Activated naive CD4-positive, alpha-beta T cell treated with anti-CD3 and anti-CD28 coated beads, Interleukin-2, amount 10 ng/mL, durations not matched to agents 7 days and 5 days (primary cell): ENCODE measurements at regions not wholly inside any gene's neighbourhood (a gene's known extent, or its start where the extent isn't known, plus 50 kb on each side); places are given as distances from the start of the nearest gene placed in this dataset.
"Not testable (repeated sequence)": the region's sequence is repeated elsewhere in the genome, so short reads cannot be mapped to it uniquely, and the experiment has no call there.

ENCODE experiments used
- CTCF ChIA-PET: fragments of 350-600 bp; sonication (Branson Sonifier 250); formaldehyde crosslinking; loops from one replicate; lab custom pipeline; 2021; ENCODE audit warnings: antibody characterized with exemption; lab: Charles Lee
- DNase-seq: peaks from one replicate; pipeline ENCODE4 v3.0.0-alpha.2; 2020
- H3K27ac Mint-ChIP-seq: one replicate; pipeline ENCODE4 v1.8.0; 2021; ENCODE audit warnings: mild to moderate bottlenecking, moderate library complexity, mixed read lengths
- H3K27me3 Mint-ChIP-seq: one replicate; pipeline ENCODE4 v1.8.0; 2021; ENCODE audit warnings: mild to moderate bottlenecking, mixed read lengths
- H3K36me3 Mint-ChIP-seq: one replicate; pipeline ENCODE4 v1.8.0; 2021; ENCODE audit warnings: mixed read lengths
- H3K4me1 Mint-ChIP-seq: one replicate; pipeline ENCODE4 v1.8.0; 2021; ENCODE audit warnings: mixed read lengths
- H3K4me3 Mint-ChIP-seq: one replicate; pipeline ENCODE4 v1.8.0; 2021; ENCODE audit warnings: mild to moderate bottlenecking, moderate library complexity, mixed read lengths
- H3K9me3 Mint-ChIP-seq: one replicate; pipeline ENCODE4 v1.8.0; 2021; ENCODE audit warnings: mixed read lengths

GRCh38 chr14:28297559-28297958, 469.0 kb upstream of the FOXG1 start:
- CTCF ChIA-PET = no interaction called here
- no peaks in the 10 kb centered on the region for H3K27me3 Mint-ChIP-seq
- no peak overlapping the region for H3K4me3 Mint-ChIP-seq
- no peak overlapping the region for H3K27ac Mint-ChIP-seq
- DNase-seq = no peak
- H3K36me3 Mint-ChIP-seq = no peaks in the 10 kb centered on the region
- no peaks in the 10 kb centered on the region for H3K4me1 Mint-ChIP-seq
- peaks cover 41% of the 10 kb centered on the region for H3K9me3 Mint-ChIP-seq

GRCh38 chr14:28298156-28298555, 468.4 kb upstream of the FOXG1 start:
- H3K27ac Mint-ChIP-seq = no peak overlapping the region
- H3K4me3 Mint-ChIP-seq = no peak overlapping the region
- no peak for DNase-seq
- H3K27me3 Mint-ChIP-seq = no peaks in the 10 kb centered on the region
- H3K36me3 Mint-ChIP-seq = no peaks in the 10 kb centered on the region
- CTCF ChIA-PET = no interaction called here
- H3K4me1 Mint-ChIP-seq = no peaks in the 10 kb centered on the region
- H3K9me3 Mint-ChIP-seq = peaks cover 38% of the 10 kb centered on the region

GRCh38 chr14:28299227-28299626, 467.4 kb upstream of the FOXG1 start:
- Mint-ChIP-seq H3K27me3 (no peaks in the 10 kb centered on the region), H3K4me1 (no peaks in the 10 kb centered on the region), H3K9me3 (peaks cover 33% of the 10 kb centered on the region), H3K27ac (no peak overlapping the region), H3K4me3 (no peak overlapping the region), H3K36me3 (no peaks in the 10 kb centered on the region)
- CTCF ChIA-PET = no interaction called here
- no peak for DNase-seq

DNA sequence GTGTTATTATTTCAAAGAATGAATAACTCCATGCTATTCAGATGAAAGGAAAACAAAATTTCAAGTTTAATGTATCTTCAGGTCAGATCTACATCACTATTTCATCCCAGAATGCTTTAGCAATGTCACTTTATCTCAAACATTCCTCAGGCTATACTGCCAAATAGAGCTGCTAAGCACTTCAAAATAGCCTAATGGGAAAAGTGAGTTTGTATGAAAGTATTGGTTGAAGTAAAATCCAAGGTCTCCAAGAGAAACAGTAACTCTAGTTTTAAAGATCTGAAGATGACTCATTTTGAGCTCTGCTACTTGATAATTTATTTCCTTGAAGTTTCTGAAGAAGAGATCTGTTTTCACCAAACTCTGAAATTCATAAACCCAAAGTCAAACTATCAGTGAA, 466.2 kb upstream of the FOXG1 start:
- CTCF ChIA-PET = no interaction called here
- Mint-ChIP-seq H3K36me3 (no peaks in the 10 kb centered on the region), H3K4me3 (no peak overlapping the region), H3K27ac (no peak overlapping the region), H3K9me3 (peaks cover 23% of the 10 kb centered on the region), H3K4me1 (no peaks in the 10 kb centered on the region), H3K27me3 (no peaks in the 10 kb centered on the region)
- no peak for DNase-seq

- peaks cover 23% of the 10 kb centered on the region for H3K9me3 Mint-ChIP-seq
- CTCF ChIA-PET = no interaction called here
- no peaks in the 10 kb centered on the region for H3K4me1 Mint-ChIP-seq
- no peaks in the 10 kb centered on the region for H3K27me3 Mint-ChIP-seq
- no peak overlapping the region for H3K4me3 Mint-ChIP-seq
- H3K27ac Mint-ChIP-seq = no peak overlapping the region
- no peaks in the 10 kb centered on the region for H3K36me3 Mint-ChIP-seq
- no peak for DNase-seq
These were observed 465.4 kb upstream of the FOXG1 start for GRCh38 chr14:28301179-28301578.

- H3K27ac Mint-ChIP-seq = no peak overlapping the region
- peaks cover 11% of the 10 kb centered on the region for H3K9me3 Mint-ChIP-seq
- no peaks in the 10 kb centered on the region for H3K4me1 Mint-ChIP-seq
- CTCF ChIA-PET = interaction anchor here (0.6 kb wide), 1 partner anchor 78 kb away, joined by 3 read pairs; no protein-coding TSS in a partner anchor
- H3K4me3 Mint-ChIP-seq = no peak overlapping the region
- no peak for DNase-seq
- no peaks in the 10 kb centered on the region for H3K36me3 Mint-ChIP-seq
- H3K27me3 Mint-ChIP-seq = no peaks in the 10 kb centered on the region
These were observed 463.3 kb upstream of the FOXG1 start for GRCh38 chr14:28303248-28303647.

GRCh38 chr14:28305938-28306337, 460.6 kb upstream of the FOXG1 start:
- H3K9me3 Mint-ChIP-seq = peaks cover 8% of the 10 kb centered on the region
- H3K36me3 Mint-ChIP-seq = no peaks in the 10 kb centered on the region
- CTCF ChIA-PET = no interaction called here
- no peaks in the 10 kb centered on the region for H3K27me3 Mint-ChIP-seq
- H3K27ac Mint-ChIP-seq = no peak overlapping the region
- no peak overlapping the region for H3K4me3 Mint-ChIP-seq
- no peak for DNase-seq
- H3K4me1 Mint-ChIP-seq = no peaks in the 10 kb centered on the region

- DNase-seq = no peak
- Mint-ChIP-seq H3K4me3 (no peak overlapping the region), H3K27ac (no peak overlapping the region), H3K9me3 (peaks cover 7% of the 10 kb centered on the region), H3K27me3 (no peaks in the 10 kb centered on the region), H3K36me3 (no peaks in the 10 kb centered on the region), H3K4me1 (no peaks in the 10 kb centered on the region)
- CTCF ChIA-PET = no interaction called here
These were observed 459.1 kb upstream of the FOXG1 start for GRCh38 chr14:28307506-28307905.

DNA sequence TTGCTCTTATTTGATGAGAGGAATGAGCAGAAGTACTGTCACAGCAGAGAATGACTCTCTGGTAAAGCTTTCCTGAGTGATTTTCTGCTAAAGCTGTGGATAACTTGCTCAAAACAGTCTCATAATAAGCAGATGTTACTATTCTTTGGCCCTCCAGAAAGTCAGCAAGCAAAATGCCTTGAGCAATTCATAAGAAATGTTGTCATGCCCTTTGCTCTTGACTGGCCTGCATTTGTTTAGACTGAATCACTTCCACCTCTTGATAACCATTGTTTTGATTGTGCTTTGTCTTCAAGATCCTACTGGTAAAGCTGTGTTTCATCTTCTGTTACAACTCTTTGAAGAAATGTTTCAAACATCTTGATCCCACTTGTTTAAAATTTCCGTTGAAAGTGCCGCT, 457.9 kb upstream of the FOXG1 start:
- DNase-seq = no peak
- H3K27me3 Mint-ChIP-seq = no peaks in the 10 kb centered on the region
- no peak overlapping the region for H3K4me3 Mint-ChIP-seq
- no peaks in the 10 kb centered on the region for H3K36me3 Mint-ChIP-seq
- no peaks in the 10 kb centered on the region for H3K4me1 Mint-ChIP-seq
- CTCF ChIA-PET = no interaction called here
- no peak overlapping the region for H3K27ac Mint-ChIP-seq
- peaks cover 7% of the 10 kb centered on the region for H3K9me3 Mint-ChIP-seq

- H3K4me3 Mint-ChIP-seq, CTCF ChIA-PET, H3K9me3 Mint-ChIP-seq, H3K27me3 Mint-ChIP-seq, H3K27ac Mint-ChIP-seq, H3K36me3 Mint-ChIP-seq, DNase-seq, H3K4me1 Mint-ChIP-seq: not testable (repeated sequence)
These were observed 448.5 kb upstream of the FOXG1 start for GRCh38 chr14:28317890-28318675.

- Mint-ChIP-seq H3K27me3 (no peaks in the 10 kb centered on the region), H3K4me1 (no peaks in the 10 kb centered on the region), H3K9me3 (peaks cover 2% of the 10 kb centered on the region), H3K4me3 (no peak overlapping the region), H3K27ac (no peak overlapping the region), H3K36me3 (no peaks in the 10 kb centered on the region)
- CTCF ChIA-PET = no interaction called here
- DNase-seq = no peak
These were observed 444.9 kb upstream of the FOXG1 start for GRCh38 chr14:28321475-28322244.

DNA sequence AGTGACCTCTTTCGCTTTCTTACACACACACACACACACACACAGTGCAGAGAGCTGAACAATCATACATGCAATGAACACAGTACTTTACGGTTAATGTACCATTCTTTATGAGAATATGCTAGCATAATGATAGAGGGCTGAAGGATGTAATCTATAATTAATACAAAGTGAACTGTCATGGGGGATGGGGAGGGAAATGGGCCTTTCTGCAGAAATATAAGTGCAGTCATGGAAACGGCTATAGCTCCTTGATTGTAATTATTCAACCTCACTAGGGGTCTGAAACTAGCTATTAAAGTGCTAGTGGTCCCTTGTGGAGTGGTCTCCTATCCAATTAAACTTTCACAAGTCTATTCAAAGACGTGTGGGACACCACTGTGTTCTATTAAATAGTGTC, 443.2 kb upstream of the FOXG1 start:
- Mint-ChIP-seq H3K36me3 (no peaks in the 10 kb centered on the region), H3K4me3 (no peak overlapping the region), H3K9me3 (peaks cover 11% of the 10 kb centered on the region), H3K4me1 (no peaks in the 10 kb centered on the region), H3K27me3 (no peaks in the 10 kb centered on the region), H3K27ac (no peak overlapping the region)
- CTCF ChIA-PET = no interaction called here
- DNase-seq = no peak

- CTCF ChIA-PET = no interaction called here
- H3K4me1 Mint-ChIP-seq = no peaks in the 10 kb centered on the region
- DNase-seq = no peak
- H3K9me3 Mint-ChIP-seq = peaks cover 11% of the 10 kb centered on the region
- no peaks in the 10 kb centered on the region for H3K27me3 Mint-ChIP-seq
- H3K36me3 Mint-ChIP-seq = no peaks in the 10 kb centered on the region
- H3K27ac Mint-ChIP-seq = no peak overlapping the region
- no peak overlapping the region for H3K4me3 Mint-ChIP-seq
These were observed 442.4 kb upstream of the FOXG1 start for GRCh38 chr14:28323951-28324741.

- CTCF ChIA-PET = no interaction called here
- Mint-ChIP-seq H3K9me3 (peaks cover 2% of the 10 kb centered on the region), H3K4me1 (no peaks in the 10 kb centered on the region), H3K27ac (no peak overlapping the region), H3K4me3 (no peak overlapping the region), H3K27me3 (no peaks in the 10 kb centered on the region), H3K36me3 (no peaks in the 10 kb centered on the region)
- no peak for DNase-seq
These were observed 425.8 kb upstream of the FOXG1 start for GRCh38 chr14:28340816-28341215.
